ENCODE measurements at regions not wholly inside any gene's neighbourhood (a gene's known extent, or its start where the extent isn't known, plus 50 kb on each side); places are given as distances from the start of the nearest gene placed in this dataset.

- Mint-ChIP-seq H3K36me3 (ENCODE audit: insufficient read depth, unreplicated experiment) (no peaks in the 10 kb centered on the region), H3K27me3 (ENCODE audit: insufficient read depth, unreplicated experiment) (peaks cover 10% of the 10 kb centered on the region), H3K27ac (ENCODE audit: unreplicated experiment) (no peak overlapping the region), H3K4me1 (ENCODE audit: low read depth, unreplicated experiment) (peaks cover 8% of the 10 kb centered on the region), H3K4me3 (ENCODE audit: unreplicated experiment) (no peak overlapping the region), H3K9me3 (ENCODE audit: unreplicated experiment) (no peaks in the 10 kb centered on the region)
- Histone ChIP-seq H3K36me3 (ENCODE audit: control insufficient read depth, insufficient read depth, low read length) (no peaks in the 10 kb centered on the region), H3K4me3 (ENCODE audit: low read depth, low read length) (no peak overlapping the region), H3K9me3 (no peaks in the 10 kb centered on the region), H3K27me3 (replicated peaks; ENCODE audit: control insufficient read depth, insufficient read depth, low read length) (no peaks in the 10 kb centered on the region), H3K4me1 (peaks cover 8% of the 10 kb centered on the region; the same call in 1 of the 2 replicates)
- no peak for DNase-seq
- no TSS peak for BruUV-seq (replicated peaks)
- intact Hi-C loops (cut with micrococcal nuclease; ENCODE audit: unreplicated experiment), result loop anchor here (5.0 kb wide), 1 partner anchor 371 kb away; no protein-coding TSS in a partner anchor
- POLR2A ChIA-PET, result no interaction called here
- CTCF ChIA-PET, result no interaction called here
- TF ChIP-seq, protein P1, sequence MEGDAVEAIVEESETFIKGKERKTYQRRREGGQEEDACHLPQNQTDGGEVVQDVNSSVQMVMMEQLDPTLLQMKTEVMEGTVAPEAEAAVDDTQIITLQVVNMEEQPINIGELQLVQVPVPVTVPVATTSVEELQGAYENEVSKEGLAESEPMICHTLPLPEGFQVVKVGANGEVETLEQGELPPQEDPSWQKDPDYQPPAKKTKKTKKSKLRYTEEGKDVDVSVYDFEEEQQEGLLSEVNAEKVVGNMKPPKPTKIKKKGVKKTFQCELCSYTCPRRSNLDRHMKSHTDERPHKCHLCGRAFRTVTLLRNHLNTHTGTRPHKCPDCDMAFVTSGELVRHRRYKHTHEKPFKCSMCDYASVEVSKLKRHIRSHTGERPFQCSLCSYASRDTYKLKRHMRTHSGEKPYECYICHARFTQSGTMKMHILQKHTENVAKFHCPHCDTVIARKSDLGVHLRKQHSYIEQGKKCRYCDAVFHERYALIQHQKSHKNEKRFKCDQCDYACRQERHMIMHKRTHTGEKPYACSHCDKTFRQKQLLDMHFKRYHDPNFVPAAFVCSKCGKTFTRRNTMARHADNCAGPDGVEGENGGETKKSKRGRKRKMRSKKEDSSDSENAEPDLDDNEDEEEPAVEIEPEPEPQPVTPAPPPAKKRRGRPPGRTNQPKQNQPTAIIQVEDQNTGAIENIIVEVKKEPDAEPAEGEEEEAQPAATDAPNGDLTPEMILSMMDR (IDR thresholded peaks at IDR 0.05; ENCODE audit: insufficient read depth in 1 of 2, low read depth in 1 of 2, low read length in 1 of 2, severe bottlenecking in 1 of 2, unreplicated experiment in 1 of 2), result no peak
These were observed 52.7 kb upstream of the DCD start for GRCh38 chr12:54700849-54701248.

DNA sequence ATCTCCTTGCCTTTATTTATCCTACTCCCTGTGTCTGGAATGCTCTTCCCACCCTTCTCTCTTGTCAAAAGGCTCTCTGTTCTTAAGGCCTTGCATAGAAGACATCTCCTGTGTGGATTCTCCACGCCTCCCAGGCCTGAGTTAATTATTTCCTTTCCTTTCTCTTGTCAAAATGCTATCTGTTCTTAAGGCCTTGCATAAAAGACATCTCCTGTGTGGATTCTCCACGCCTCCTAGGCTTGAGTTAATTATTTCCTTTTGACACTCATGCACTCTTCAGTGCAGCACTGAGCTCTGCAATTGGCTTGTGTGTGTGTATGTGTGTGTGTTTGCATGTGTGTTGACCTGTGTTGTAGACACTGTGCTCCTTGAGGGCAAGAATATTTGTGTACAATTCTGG is 52.1 kb upstream of the DCD start:
- intact Hi-C loops (cut with micrococcal nuclease; ENCODE audit: unreplicated experiment), result loop anchor here (5.0 kb wide), 1 partner anchor 372 kb away; no protein-coding TSS in a partner anchor
- peaks cover 8% of the 10 kb centered on the region; the same call in 1 of the 2 replicates for H3K4me1 ChIP-seq
- peaks cover 8% of the 10 kb centered on the region for H3K4me1 Mint-ChIP-seq (ENCODE audit: low read depth, unreplicated experiment)
- no peaks in the 10 kb centered on the region for H3K36me3 ChIP-seq (ENCODE audit: control insufficient read depth, insufficient read depth, low read length)
- H3K4me3 ChIP-seq (ENCODE audit: low read depth, low read length), result no peak overlapping the region
- ChIA-PET CTCF (no interaction called here), POLR2A (no interaction called here)
- H3K27ac Mint-ChIP-seq (ENCODE audit: unreplicated experiment), result no peak overlapping the region
- BruUV-seq (replicated peaks), result no TSS peak
- no peak overlapping the region for H3K4me3 Mint-ChIP-seq (ENCODE audit: unreplicated experiment)
- peaks cover 10% of the 10 kb centered on the region for H3K27me3 Mint-ChIP-seq (ENCODE audit: insufficient read depth, unreplicated experiment)
- H3K9me3 ChIP-seq, result no peaks in the 10 kb centered on the region
- H3K9me3 Mint-ChIP-seq (ENCODE audit: unreplicated experiment), result no peaks in the 10 kb centered on the region
- no peak for DNase-seq
- H3K27me3 ChIP-seq (replicated peaks; ENCODE audit: control insufficient read depth, insufficient read depth, low read length), result no peaks in the 10 kb centered on the region
- TF ChIP-seq, protein P1 (IDR thresholded peaks at IDR 0.05; ENCODE audit: insufficient read depth in 1 of 2, low read depth in 1 of 2, low read length in 1 of 2, severe bottlenecking in 1 of 2, unreplicated experiment in 1 of 2), result no peak
- H3K36me3 Mint-ChIP-seq (ENCODE audit: insufficient read depth, unreplicated experiment), result no peaks in the 10 kb centered on the region

Measured in Caco-2 (cell line).